DND-41 (cell line): ENCODE measurements at regions not wholly inside any gene's neighbourhood (a gene's known extent, or its start where the extent isn't known, plus 50 kb on each side); places are given as distances from the start of the nearest gene placed in this dataset.

Source experiments
- EZH2 ChIP-seq: IDR thresholded peaks from 3 replicates; pipeline ENCODE4 v1.6.1; 2012; ENCODE audit warnings: borderline replicate concordance, low read depth, mild to moderate bottlenecking, moderate library complexity, low read length, inconsistent platforms; ENCODE audit not compliant: severe bottlenecking
- TF ChIP-seq, protein P1 (sequence below): IDR thresholded peaks from 2 replicates; pipeline ENCODE4 v1.5.1; 2012; ENCODE audit warnings: borderline replicate concordance, low read length, moderate library complexity, mild to moderate bottlenecking; ENCODE audit not compliant: poor library complexity, severe bottlenecking; ENCODE audit errors: extremely low read depth

DNA sequence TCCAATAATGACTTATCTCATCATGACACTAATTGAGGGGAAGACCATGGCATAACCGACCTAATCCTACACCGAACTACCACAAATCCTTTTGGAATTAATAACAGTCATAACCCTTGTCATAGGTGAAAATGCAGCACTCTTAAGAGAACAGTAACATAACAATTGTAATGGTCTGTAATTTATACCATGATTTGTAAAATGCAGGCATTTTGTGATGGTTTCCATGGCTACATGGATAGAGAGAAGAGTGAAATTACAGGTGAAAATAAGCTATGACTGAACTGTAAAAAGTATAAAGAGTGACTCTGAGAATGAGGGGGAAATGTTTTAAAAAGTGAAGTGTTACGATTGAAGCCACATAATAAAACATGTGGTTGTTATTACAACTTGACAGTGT is 494.1 kb upstream of the SLC39A10 start:
- TF ChIP-seq, protein P1, sequence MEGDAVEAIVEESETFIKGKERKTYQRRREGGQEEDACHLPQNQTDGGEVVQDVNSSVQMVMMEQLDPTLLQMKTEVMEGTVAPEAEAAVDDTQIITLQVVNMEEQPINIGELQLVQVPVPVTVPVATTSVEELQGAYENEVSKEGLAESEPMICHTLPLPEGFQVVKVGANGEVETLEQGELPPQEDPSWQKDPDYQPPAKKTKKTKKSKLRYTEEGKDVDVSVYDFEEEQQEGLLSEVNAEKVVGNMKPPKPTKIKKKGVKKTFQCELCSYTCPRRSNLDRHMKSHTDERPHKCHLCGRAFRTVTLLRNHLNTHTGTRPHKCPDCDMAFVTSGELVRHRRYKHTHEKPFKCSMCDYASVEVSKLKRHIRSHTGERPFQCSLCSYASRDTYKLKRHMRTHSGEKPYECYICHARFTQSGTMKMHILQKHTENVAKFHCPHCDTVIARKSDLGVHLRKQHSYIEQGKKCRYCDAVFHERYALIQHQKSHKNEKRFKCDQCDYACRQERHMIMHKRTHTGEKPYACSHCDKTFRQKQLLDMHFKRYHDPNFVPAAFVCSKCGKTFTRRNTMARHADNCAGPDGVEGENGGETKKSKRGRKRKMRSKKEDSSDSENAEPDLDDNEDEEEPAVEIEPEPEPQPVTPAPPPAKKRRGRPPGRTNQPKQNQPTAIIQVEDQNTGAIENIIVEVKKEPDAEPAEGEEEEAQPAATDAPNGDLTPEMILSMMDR = no peak
- no peak for TF ChIP-seq EZH2
